GM19043 (cell line): ENCODE measurements at regions not wholly inside any gene's neighbourhood (a gene's known extent, or its start where the extent isn't known, plus 50 kb on each side); places are given as distances from the start of the nearest gene placed in this dataset.

Source experiments
- ATAC-seq: cut with Tn5 transposase; IDR thresholded peaks from one replicate; pipeline ENCODE4 v1.9.1; 2021; ENCODE audit warnings: low read depth; ENCODE audit not compliant: unreplicated experiment

- ATAC-seq = peak; percentile 51
Observed at GRCh38 chr1:201703621-201704438, 125.1 kb upstream of the IPO9 start.

- no peak for ATAC-seq
Observed at GRCh38 chr1:201704439-201704792, 124.5 kb upstream of the IPO9 start.

GRCh38 chr1:201705389-201705788, 123.6 kb upstream of the IPO9 start:
- no peak for ATAC-seq

DNA sequence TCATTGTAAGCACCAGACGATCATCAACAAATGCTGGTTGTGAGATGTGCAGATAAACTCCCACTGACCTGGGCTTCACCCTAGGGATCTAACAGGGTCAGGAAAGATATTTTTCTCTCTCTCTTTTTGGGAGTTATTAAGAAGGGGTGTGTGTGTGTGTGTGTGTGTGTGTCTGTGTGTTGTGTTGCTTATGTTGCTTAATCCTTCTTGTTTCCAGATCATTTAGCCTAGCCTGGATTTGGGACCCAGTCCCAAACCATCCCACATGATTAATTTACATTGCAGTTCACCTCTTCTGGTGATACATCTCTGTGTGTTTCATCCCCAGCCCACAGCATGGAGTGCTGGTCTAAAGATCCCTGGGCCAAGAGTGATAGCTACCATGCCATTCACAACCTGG, 122.8 kb upstream of the IPO9 start:
- no peak for ATAC-seq

GRCh38 chr1:201707027-201707426, 121.9 kb upstream of the IPO9 start:
- ATAC-seq = no peak

GRCh38 chr1:201707656-201708055, 121.3 kb upstream of the IPO9 start:
- no peak for ATAC-seq

GRCh38 chr1:201708085-201708512, 120.9 kb upstream of the IPO9 start:
- ATAC-seq = no peak

DNA sequence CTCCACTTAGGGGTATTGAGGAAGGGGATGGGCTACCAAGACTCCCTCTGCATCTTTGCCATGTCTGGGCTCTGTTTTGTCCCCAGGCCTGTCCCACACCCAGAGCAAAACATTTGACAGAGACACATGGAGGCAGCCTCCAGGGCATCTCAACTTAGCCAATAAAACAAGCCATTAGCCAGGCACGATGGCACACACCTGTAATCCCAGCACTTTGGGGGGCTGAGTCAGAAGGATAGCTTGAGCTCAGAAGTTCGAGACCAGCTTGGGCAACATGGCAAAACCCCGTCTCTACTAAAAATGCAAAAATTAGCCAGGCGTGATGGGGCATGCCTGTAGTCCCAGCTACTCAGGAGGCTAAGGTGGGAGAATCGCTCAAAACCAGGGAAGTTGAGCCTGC, 120.3 kb upstream of the IPO9 start:
- no peak for ATAC-seq

DNA sequence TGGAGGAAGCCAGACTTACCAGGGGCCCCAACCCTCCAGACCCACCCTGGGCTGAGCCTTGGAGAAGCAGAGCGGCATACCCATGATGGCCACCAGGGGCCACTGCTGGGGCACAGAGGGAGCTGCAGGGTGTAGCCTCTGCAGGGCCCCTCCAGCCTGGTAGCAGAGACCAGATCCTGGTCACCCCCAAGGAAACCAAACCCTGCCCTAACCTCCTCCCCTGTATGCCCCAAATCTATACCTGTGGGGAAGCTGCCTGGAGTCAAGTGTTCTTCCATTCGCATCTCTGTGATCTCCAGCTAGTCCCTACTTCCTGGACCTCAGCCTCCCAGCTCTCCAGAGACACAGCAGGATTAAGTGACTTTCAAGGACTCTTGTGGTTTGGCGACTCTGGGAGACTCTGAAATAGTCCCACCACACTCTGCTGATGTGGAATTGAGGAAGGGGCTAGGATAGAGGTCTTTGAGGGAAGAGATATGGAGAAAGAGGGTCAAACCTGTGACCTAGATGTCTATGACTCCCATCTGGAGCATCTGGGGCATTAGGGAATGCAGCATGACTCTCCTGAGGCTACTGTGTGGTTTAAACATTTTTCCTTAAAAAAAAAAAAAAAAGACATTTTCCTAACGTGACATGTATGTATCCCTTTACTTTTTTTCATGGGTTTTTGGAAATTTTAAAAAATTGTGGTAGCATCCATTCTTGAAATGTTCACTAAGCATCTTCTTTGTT, 119.2 kb upstream of the IPO9 start:
- peak; percentile 82 for ATAC-seq

GRCh38 chr1:201710632-201711597, 118.0 kb upstream of the IPO9 start:
- ATAC-seq = no peak

- ATAC-seq = no peak
Observed at GRCh38 chr1:201711811-201712210, 117.1 kb upstream of the IPO9 start.

DNA sequence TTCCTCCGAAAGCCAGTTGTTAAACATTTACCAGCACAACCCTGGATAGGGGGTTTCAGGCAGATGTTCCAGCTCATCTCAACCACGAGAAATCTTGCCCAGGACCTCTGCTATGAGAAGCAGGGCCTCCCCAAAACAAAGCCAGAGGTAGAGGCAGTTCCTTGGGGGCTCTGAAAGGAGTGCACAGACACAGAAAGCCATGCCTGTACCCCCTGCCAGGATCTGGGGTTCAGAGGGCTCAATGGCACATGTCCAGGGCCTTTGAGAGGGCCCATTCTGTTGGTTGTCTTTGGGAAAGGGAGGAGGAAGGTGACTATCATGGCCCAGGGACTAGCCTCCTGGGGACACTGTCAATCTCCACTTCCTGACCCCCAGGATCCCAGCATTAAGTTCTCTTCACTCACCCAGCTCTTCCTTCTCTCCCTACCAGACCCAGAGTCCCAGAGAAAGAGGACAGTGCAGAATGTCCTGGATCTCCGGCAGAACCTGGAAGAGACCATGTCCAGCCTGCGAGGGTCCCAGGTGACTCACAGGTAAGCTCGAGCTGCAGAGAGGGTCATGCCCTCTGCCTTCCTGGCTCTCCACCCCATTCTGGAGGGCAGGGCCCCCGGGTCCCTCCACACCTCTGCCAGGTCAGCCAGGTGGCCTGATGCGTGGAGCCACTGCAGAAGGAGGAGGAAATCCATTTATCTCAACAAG, 116.4 kb upstream of the IPO9 start:
- ATAC-seq = no peak

GRCh38 chr1:201713086-201713810, 115.7 kb upstream of the IPO9 start:
- ATAC-seq = no peak

DNA sequence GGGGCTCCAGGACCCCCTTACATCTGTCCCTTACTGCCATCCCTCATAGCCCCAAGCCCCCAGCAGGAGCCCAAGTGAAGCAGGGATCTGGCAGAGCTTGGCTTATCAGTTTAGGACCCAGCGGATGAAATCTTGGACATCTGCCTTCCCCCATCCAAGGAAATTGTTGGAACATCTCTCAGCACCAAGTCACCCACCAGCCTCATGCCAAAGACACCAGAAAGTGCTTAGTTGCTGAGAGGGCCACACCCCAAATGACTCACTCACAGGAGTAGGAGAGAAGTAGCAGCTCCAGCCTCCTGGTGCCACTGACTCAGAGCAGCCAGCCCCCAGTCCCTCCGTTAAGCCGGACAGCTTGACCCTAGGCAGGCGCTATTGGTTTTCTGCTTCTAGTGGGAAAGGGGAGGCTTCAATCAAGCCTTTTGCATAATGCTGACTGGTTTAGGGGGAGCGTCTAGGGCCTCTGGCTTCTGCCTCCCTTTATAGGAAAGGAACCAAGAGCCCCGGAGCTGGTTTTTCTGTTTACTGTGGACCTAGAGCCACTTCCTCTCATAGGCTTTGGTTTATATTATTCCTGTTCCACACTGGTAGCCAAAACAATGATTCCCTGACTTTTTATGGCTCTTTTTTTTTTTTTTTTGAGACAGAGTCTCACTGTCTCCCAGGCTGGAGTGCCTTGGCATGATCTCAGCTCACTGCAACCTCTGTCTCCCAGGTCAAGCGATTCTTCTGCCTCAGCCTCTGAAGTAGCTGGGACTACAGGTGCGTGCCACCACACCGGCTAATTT, 114.2 kb upstream of the IPO9 start:
- no peak for ATAC-seq

DNA sequence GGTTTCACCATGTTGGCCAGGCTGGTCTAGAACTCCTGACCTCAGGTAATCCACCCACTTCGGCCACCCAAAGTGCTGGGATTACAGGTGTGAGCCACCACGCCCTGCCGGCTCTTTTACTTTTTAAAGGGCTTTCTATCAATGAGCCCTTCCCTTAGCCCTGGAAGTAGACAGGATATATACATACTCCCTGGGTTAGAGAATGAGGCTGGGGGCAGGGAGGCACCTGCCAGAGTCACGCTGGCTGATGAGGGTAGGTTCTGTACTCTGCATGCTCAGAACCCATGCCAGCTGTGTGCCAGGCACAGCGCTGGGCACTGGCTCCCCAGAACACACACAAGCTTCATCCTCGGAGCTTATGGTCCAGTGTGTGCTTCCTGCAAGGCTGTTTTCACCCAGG, 113.6 kb upstream of the IPO9 start:
- no peak for ATAC-seq

- no peak for ATAC-seq
Observed at GRCh38 chr1:201715801-201716741, 112.9 kb upstream of the IPO9 start.

DNA sequence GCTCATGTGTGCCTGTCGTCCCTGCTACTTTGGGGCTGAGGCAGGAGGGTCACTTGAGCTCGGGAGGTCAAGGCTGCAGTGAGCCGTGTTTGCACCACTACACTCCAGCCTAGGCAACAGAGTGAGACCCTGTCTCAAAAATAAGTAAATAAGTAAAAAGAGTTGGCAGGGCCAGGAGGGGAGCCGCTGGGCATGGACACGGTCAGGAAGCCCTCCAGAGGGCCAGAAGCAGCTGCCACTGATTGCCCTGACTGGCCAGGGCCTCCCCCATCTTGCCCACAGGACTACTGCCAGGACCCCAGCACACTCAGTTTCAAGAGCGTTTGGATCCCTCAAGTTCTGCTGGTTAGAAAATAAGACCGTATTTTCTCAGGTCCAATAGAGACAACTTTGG, 112.2 kb upstream of the IPO9 start:
- ATAC-seq = no peak

GRCh38 chr1:201717286-201717685, 111.7 kb upstream of the IPO9 start:
- ATAC-seq = no peak
